ENCODE measurements at regions not wholly inside any gene's neighbourhood (a gene's known extent, or its start where the extent isn't known, plus 50 kb on each side); places are given as distances from the start of the nearest gene placed in this dataset.

DNA sequence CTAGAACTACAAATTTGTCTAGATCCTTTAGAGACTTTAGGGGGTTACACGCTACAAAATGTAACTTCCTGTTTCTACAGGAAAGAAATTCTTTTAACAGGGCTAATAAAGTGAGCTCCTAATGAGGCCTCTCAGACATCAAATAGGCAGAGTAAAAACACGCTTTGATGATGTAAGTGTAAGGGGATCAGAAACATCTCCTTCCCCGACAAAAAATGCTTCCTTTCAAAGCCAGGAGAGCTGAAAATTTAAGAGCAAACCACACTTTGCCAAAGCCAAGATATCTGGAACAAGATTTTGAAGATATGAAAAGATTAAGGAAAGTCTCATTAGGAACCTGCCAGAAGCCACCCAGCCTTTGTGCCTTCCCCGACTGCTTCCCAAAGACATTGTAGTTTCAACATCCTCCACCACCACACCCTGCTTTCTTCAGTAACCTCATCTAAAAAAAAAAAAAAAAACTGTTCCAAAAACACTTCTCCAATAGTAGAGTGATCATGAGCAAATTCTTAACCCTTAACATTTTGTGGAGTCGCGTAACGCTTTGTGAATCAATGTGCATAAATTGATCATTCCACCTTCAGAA, 505.0 kb upstream of the THBS1 start:
- Histone ChIP-seq H3K9me2 (no peaks in the 10 kb centered on the region), H3K9me3 (no peaks in the 10 kb centered on the region), H3K27ac (ENCODE audit: low read depth in 2 of 2, low read length in 1 of 2) (no peak overlapping the region), H2AFZ (ENCODE audit: low read depth) (no peak overlapping the region), H3K4me2 (no peak overlapping the region), H3K79me2 (ENCODE audit: insufficient read depth) (no peaks in the 10 kb centered on the region), H4K20me1 (ENCODE audit: insufficient read depth) (no peaks in the 10 kb centered on the region), H3K9ac (no peak overlapping the region), H3K27me3 (ENCODE audit: insufficient read depth) (no peaks in the 10 kb centered on the region), H3K4me3 (ENCODE audit: low read depth in 2 of 2, low read length in 1 of 2) (no peak overlapping the region), H3F3A (replicated peaks; ENCODE audit: insufficient read depth) (peaks cover 5% of the 10 kb centered on the region), H3K4me1 (ENCODE audit: control insufficient read depth in 1 of 2, insufficient read depth in 2 of 2, low read depth in 1 of 2, low read length in 1 of 2) (peaks cover 3 to 10% of the 10 kb centered on the region in 2 experiments; a peak in 2 of 4 replicates), H3K36me3 (replicated peaks in 1 of 2; ENCODE audit: control insufficient read depth in 1 of 2, insufficient read depth in 2 of 2, low read length in 1 of 2) (no peaks in the 10 kb centered on the region)
- WGBS (ENCODE audit: low lambda C conversion rate): 81% methylated on average over 7 of the region's 7 CpGs
- TF ChIP-seq, protein P1, sequence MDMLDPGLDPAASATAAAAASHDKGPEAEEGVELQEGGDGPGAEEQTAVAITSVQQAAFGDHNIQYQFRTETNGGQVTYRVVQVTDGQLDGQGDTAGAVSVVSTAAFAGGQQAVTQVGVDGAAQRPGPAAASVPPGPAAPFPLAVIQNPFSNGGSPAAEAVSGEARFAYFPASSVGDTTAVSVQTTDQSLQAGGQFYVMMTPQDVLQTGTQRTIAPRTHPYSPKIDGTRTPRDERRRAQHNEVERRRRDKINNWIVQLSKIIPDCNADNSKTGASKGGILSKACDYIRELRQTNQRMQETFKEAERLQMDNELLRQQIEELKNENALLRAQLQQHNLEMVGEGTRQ (IDR thresholded peaks at IDR 0.05; ENCODE audit: borderline replicate concordance, low read depth, low read length): no peak
- TF ChIP-seq TAF1 (IDR thresholded peaks at IDR 0.05; ENCODE audit: borderline replicate concordance, low read depth, low read length): no peak
- TF ChIP-seq RCOR1 (IDR thresholded peaks at IDR 0.05; ENCODE audit: low read length): no peak
- TF ChIP-seq GABPA (IDR thresholded peaks at IDR 0.05; ENCODE audit: low read depth): no peak
- no peak for TF ChIP-seq FOXJ3 (CRISPR knock-in tag; IDR thresholded peaks at IDR 0.05)
- no peak for TF ChIP-seq NRF1 (IDR thresholded peaks at IDR 0.05; ENCODE audit: low read depth, low read length)
- TF ChIP-seq, protein P2, sequence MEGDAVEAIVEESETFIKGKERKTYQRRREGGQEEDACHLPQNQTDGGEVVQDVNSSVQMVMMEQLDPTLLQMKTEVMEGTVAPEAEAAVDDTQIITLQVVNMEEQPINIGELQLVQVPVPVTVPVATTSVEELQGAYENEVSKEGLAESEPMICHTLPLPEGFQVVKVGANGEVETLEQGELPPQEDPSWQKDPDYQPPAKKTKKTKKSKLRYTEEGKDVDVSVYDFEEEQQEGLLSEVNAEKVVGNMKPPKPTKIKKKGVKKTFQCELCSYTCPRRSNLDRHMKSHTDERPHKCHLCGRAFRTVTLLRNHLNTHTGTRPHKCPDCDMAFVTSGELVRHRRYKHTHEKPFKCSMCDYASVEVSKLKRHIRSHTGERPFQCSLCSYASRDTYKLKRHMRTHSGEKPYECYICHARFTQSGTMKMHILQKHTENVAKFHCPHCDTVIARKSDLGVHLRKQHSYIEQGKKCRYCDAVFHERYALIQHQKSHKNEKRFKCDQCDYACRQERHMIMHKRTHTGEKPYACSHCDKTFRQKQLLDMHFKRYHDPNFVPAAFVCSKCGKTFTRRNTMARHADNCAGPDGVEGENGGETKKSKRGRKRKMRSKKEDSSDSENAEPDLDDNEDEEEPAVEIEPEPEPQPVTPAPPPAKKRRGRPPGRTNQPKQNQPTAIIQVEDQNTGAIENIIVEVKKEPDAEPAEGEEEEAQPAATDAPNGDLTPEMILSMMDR (IDR thresholded peaks at IDR 0.05): no peak
- TF ChIP-seq, protein P3, sequence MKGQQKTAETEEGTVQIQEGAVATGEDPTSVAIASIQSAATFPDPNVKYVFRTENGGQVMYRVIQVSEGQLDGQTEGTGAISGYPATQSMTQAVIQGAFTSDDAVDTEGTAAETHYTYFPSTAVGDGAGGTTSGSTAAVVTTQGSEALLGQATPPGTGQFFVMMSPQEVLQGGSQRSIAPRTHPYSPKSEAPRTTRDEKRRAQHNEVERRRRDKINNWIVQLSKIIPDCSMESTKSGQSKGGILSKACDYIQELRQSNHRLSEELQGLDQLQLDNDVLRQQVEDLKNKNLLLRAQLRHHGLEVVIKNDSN (IDR thresholded peaks at IDR 0.05; ENCODE audit: borderline replicate concordance, low read depth): no peak
- no peak for TF ChIP-seq NFIC (IDR thresholded peaks at IDR 0.05; ENCODE audit: borderline replicate concordance)
- TF ChIP-seq POLR2AphosphoS5 (IDR thresholded peaks at IDR 0.05; ENCODE audit: low read depth, low read length): no peak
- no peak for TF ChIP-seq ELF1 (IDR thresholded peaks at IDR 0.05)
- TF ChIP-seq RFX5 (IDR thresholded peaks at IDR 0.05; ENCODE audit: low read length): no peak
- no peak for TF ChIP-seq SMC3 (IDR thresholded peaks at IDR 0.05; ENCODE audit: low read depth, low read length)
- TF ChIP-seq EP300 (IDR thresholded peaks at IDR 0.05; ENCODE audit: borderline replicate concordance in 1 of 2, low read depth in 1 of 2, low read length in 1 of 2): no peak
- TF ChIP-seq, protein P4, sequence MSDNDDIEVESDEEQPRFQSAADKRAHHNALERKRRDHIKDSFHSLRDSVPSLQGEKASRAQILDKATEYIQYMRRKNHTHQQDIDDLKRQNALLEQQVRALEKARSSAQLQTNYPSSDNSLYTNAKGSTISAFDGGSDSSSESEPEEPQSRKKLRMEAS (IDR thresholded peaks at IDR 0.05; ENCODE audit: low read depth): no peak
- TF ChIP-seq RAD21 (IDR thresholded peaks at IDR 0.05; ENCODE audit: low read length): no peak
- no peak for TF ChIP-seq GATA2 (CRISPR knock-in tag; IDR thresholded peaks at IDR 0.05)
- TF ChIP-seq MXI1 (IDR thresholded peaks at IDR 0.05; ENCODE audit: low read depth, low read length): no peak
- ChIA-PET POLR2A (no interaction called here), CTCF (interaction anchor here (0.7 to 1.4 kb wide), 2 partner anchors 10 to 105 kb away, joined by 3 to 4 read pairs; no protein-coding TSS in a partner anchor)
- no peak for DNase-seq

Measured in SK-N-SH (cell line).